HUES64 (cell line): ENCODE measurements at regions not wholly inside any gene's neighbourhood (a gene's known extent, or its start where the extent isn't known, plus 50 kb on each side); places are given as distances from the start of the nearest gene placed in this dataset.

Source experiments
- H3K27ac ChIP-seq: 2 replicates; pipeline ENCODE4 v1.7.0; 2013; ENCODE audit warnings: low read depth, low read length, inconsistent platforms
- H3K27me3 ChIP-seq: 2 replicates; pipeline ENCODE4 v1.6.1; 2013; ENCODE audit warnings: mild to moderate bottlenecking, low read length; ENCODE audit not compliant: insufficient read depth
- H3K36me3 ChIP-seq: 2 replicates; pipeline ENCODE4 v1.6.1; 2013; ENCODE audit warnings: mild to moderate bottlenecking, low read length; ENCODE audit not compliant: insufficient read depth
- H3K4me1 ChIP-seq: 2 replicates; pipeline ENCODE4 v1.6.1; 2013; ENCODE audit warnings: mild to moderate bottlenecking, low read length, moderate library complexity; ENCODE audit not compliant: insufficient read depth
- H3K4me3 ChIP-seq: 2 replicates; pipeline ENCODE4 v1.5.1; 2013; ENCODE audit warnings: mild to moderate bottlenecking, low read length, moderate library complexity
- H3K9ac ChIP-seq: 2 replicates; pipeline ENCODE4 v1.6.1; 2013; ENCODE audit warnings: mild to moderate bottlenecking, low read depth, low read length
- H3K9me3 ChIP-seq: 2 replicates; pipeline ENCODE4 v1.6.1; 2013; ENCODE audit warnings: low read depth, low read length; ENCODE audit not compliant: insufficient read depth
- WGBS: fragments of 150-250, 120-280 bp; methylation state at CpG from one replicate; pipeline ENCODE4 v1.1.7; 2013; ENCODE audit warnings: missing lambda C conversion rate; 5-methylcytosine and 5-hydroxymethylcytosine counted together

DNA sequence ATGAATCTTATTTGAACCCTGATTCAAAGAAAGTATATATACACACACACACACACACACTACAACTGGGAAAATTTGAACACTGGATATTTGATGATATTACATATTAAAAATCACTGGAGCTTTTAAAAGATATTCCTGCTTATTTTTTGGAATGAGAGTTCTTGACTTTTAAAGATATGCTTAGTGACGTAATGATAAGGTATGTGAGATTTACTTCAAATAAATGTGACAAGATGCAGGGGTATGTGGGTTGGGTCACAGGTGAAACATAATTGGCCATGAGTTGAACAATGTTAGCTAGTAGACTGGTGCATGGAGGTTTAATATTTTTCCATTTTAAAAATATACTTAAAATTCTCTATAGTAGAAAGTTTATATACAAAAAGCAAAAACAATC lies 258.6 kb downstream of the CBLN4 start:
- Histone ChIP-seq H3K9ac (no peak overlapping the region), H3K27ac (no peak overlapping the region), H3K9me3 (peaks cover 77% of the 10 kb centered on the region), H3K27me3 (no peaks in the 10 kb centered on the region), H3K4me3 (no peak overlapping the region), H3K4me1 (no peaks in the 10 kb centered on the region), H3K36me3 (no peaks in the 10 kb centered on the region)
- 95% methylated on average over 1 of the region's 1 CpG for WGBS

DNA sequence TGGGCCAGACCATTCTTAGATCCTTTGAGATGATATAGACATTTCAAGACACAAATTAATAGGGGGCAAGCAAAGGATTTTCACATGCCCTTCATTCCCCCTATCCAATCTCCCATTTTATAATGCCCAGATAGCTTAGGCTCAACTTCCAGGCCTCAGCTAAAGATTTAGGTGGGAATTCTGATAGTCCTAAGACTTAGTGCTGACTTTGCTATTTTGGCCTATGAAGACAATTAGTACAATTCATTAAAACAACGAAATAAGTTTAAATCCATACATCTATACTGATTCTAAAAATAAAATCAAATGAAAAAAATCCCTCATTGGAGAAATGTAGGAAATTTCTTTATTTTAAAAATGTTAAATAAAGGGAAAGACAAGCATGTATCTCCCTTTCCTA lies 259.5 kb downstream of the CBLN4 start:
- Histone ChIP-seq H3K36me3 (no peaks in the 10 kb centered on the region), H3K9me3 (peaks cover 83% of the 10 kb centered on the region), H3K27ac (no peak overlapping the region), H3K4me1 (no peaks in the 10 kb centered on the region), H3K27me3 (no peaks in the 10 kb centered on the region), H3K9ac (no peak overlapping the region), H3K4me3 (no peak overlapping the region)
- WGBS = no CpG with 5 or more reads among the region's 1 CpG

DNA sequence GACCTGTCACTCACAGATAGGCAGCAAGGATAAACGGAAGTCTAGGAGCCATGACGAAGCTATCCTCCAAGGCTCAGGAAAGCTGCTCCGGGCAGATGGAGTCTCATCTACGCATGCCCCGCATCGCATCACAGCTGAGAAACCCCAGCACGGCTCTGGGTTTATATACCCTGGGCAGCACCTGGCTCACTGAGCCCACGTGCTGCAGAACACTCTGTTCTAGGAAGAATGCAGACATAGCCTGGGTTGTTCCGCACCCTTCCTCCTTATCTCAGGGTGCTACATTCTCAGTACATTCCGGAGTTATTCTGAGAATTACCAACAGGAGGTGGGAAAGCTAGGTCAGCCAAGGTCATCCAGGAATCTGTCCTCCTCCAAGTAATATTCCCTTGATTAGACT lies 260.4 kb downstream of the CBLN4 start:
- H3K9me3 ChIP-seq = peaks cover 82% of the 10 kb centered on the region
- no peak overlapping the region for H3K27ac ChIP-seq
- WGBS = 87% methylated on average over 10 of the region's 10 CpGs

DNA sequence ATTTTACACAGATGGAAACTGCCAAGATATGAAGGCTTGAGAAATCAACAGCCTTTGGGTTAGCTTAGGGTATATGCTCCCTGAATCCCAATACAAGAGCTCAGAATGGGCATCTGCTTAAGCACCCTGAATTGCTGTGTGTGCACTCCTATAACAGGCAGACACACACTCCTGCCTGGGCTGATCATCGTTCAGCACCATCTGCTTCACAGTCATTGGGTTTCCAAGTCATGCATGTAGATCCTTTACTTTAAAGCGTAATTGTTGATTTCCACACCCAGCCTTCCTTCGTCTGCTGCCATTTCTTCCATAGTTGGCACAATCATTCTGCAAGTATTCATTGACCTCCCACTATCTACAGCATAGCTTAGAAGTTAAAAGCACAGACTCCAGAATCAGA lies 263.5 kb downstream of the CBLN4 start:
- Histone ChIP-seq H3K27me3 (no peaks in the 10 kb centered on the region), H3K36me3 (no peaks in the 10 kb centered on the region), H3K9ac (no peak overlapping the region), H3K4me1 (no peaks in the 10 kb centered on the region), H3K4me3 (no peak overlapping the region), H3K9me3 (peaks cover 84% of the 10 kb centered on the region), H3K27ac (no peak overlapping the region)
- WGBS = 86% methylated on average over 3 of the region's 3 CpGs

More for the DNA sequence above, 260.4 kb downstream of the CBLN4 start:
- Histone ChIP-seq H3K4me3 (no peak overlapping the region), H3K36me3 (no peaks in the 10 kb centered on the region), H3K4me1 (no peaks in the 10 kb centered on the region), H3K27me3 (no peaks in the 10 kb centered on the region), H3K9ac (no peak overlapping the region)

DNA sequence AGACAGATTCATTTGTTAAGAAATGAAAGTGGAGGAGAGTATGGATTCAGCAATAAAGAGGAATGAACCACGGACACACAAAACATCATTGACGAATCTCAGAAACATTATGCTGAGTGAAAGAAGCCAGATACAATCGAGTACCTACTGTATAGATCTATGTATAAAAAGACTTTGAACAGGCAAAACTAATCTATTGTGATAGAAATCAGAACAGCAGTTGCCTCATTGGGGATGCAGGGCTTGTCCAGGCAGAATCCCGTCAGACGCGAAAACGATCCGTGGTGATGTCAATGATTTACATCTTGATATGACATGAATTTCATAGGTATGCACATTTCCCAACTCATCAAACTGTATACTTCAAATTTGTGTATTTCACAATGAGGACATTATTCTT lies 265.2 kb downstream of the CBLN4 start:
- H3K36me3 ChIP-seq = no peaks in the 10 kb centered on the region
- WGBS = 93% methylated on average over 7 of the region's 8 CpGs
- H3K4me3 ChIP-seq = no peak overlapping the region
- H3K9me3 ChIP-seq = peaks cover 81% of the 10 kb centered on the region
- H3K27me3 ChIP-seq = no peaks in the 10 kb centered on the region
- no peak overlapping the region for H3K9ac ChIP-seq
- H3K27ac ChIP-seq = no peak overlapping the region
- no peaks in the 10 kb centered on the region for H3K4me1 ChIP-seq

DNA sequence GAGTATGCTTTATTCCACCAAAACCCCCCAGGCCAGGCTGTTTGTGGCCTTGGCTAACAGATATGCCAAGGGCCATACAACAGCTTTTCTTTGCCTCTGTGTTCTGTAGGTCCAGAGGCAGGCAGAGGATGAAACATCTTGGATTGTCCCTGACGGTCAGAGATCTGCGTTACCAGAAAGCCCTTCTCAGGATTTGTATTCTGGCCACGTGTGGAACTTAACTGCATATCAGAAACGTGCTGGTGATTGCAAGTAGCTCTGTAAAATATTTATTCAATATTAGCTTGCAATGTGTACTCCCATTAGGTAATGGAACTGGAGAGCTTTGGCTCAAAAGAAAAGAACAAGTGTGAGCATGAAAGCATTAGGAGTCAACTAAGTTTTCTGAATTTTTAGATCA lies 275.0 kb downstream of the CBLN4 start:
- no peak overlapping the region for H3K9ac ChIP-seq
- no peaks in the 10 kb centered on the region for H3K36me3 ChIP-seq
- H3K27ac ChIP-seq = no peak overlapping the region
- no peak overlapping the region for H3K4me3 ChIP-seq
- no peaks in the 10 kb centered on the region for H3K27me3 ChIP-seq
- 59% methylated on average over 4 of the region's 4 CpGs for WGBS
- no peaks in the 10 kb centered on the region for H3K4me1 ChIP-seq
- peaks cover 71% of the 10 kb centered on the region for H3K9me3 ChIP-seq

DNA sequence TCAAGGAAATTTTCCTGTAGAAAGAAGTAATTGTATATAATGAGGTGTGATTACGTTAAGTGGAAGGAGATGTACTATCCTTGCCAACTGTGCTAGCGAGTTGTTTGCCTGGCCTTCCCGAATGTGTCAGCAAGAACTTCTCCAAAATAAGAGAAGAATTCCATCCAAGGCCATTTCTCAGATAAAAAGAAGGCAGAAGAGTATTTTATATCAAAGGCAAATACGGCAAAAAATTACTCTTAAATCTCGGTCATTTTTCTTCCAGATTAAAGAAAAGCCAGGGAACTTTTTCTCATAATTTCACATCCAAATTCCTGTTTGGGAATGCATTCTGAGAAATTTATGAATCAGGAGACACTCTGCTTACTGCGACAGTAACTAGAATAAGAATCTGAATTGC lies 290.6 kb downstream of the CBLN4 start:
- no peaks in the 10 kb centered on the region for H3K4me1 ChIP-seq
- H3K27ac ChIP-seq = no peak overlapping the region
- no peak overlapping the region for H3K4me3 ChIP-seq
- H3K9me3 ChIP-seq = peaks cover 44% of the 10 kb centered on the region
- H3K9ac ChIP-seq = no peak overlapping the region
- no peaks in the 10 kb centered on the region for H3K27me3 ChIP-seq
- WGBS = 77% methylated on average over 6 of the region's 6 CpGs
- no peaks in the 10 kb centered on the region for H3K36me3 ChIP-seq

DNA sequence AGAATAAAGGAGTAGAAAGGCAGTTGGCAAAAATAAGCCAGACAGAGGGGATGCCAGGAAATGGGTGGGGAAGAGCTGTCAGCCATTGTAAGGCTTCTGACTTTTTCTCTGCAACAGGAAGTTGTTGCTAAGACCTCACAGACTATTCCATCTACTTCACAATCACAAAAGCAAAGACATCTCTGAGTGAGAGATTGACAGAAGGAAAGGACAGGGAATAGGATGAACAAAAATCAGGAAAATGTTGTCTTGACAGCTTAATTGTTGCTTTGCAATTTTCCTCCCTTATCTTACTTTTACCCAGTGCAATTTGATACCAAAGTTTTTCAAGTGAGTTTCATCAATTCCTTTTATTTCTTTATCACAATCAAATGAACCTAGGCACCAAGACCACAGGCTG lies 291.2 kb downstream of the CBLN4 start:
- Histone ChIP-seq H3K36me3 (no peaks in the 10 kb centered on the region), H3K9me3 (peaks cover 43% of the 10 kb centered on the region), H3K9ac (no peak overlapping the region), H3K27ac (no peak overlapping the region), H3K4me1 (no peaks in the 10 kb centered on the region), H3K27me3 (no peaks in the 10 kb centered on the region), H3K4me3 (no peak overlapping the region)

DNA sequence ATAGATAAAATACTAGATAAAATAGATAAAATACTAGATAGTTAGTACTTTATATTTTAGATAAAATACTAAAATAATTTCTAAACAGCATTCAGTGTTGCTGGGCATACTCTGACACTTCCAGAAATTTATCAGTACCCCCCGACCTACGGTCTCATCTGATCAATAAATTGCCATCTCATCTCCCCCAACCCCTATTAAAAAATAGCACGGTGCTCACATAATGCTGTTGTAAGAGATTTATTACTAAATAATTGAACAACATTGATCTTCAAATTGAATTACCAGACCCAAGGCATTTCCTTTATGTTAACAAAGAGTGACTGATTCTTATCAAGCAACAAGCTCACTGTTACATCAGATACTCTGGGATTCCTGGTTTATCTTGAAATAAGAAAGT lies 300.9 kb downstream of the CBLN4 start:
- Histone ChIP-seq H3K27me3 (no peaks in the 10 kb centered on the region), H3K9ac (no peak overlapping the region), H3K9me3 (peaks cover 27% of the 10 kb centered on the region), H3K4me3 (no peak overlapping the region), H3K36me3 (no peaks in the 10 kb centered on the region), H3K4me1 (no peaks in the 10 kb centered on the region), H3K27ac (no peak overlapping the region)
- 54% methylated on average over 2 of the region's 3 CpGs for WGBS

DNA sequence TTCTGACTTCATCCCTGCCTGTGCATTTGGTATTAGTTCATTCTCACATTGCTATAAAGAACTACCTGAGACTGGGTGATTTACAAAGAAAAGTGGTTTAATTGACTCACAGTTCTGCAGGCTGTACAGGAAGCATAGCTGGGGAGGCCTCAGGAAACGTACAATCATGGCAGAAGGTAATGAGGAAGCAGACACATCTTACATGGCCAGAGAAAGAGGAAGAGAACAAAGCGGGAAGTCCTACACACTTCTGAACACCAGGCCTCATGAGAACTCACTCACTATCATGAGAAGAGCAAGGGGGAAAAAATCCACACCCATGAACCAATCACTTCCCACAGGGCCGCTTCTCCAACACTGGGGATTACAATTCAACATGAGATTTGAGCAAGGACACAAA lies 303.9 kb downstream of the CBLN4 start:
- H3K9me3 ChIP-seq = peaks cover 17% of the 10 kb centered on the region; the same call in 1 of the 2 replicates
- no peak overlapping the region for H3K27ac ChIP-seq

DNA sequence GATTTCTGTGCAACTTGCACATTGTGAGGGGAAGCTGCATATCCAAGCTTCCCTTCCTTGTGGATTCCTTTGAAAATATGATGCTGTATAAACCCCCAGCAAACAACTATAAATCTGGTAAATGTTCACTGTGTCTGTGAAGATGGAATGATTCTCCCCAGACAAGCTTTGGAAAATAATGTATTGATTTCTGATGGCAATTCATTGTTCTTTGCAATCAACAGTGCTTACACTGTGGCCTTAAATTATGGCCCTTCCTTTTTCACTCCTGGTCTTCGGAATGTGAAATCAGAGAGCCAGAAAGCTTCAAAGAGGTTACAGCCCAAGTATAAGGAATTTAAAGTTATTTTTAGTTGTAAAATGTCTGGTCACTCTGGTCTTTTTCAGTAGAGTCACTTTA lies 308.8 kb downstream of the CBLN4 start:
- Histone ChIP-seq H3K27me3 (no peaks in the 10 kb centered on the region), H3K36me3 (no peaks in the 10 kb centered on the region), H3K4me1 (no peaks in the 10 kb centered on the region), H3K9ac (no peak overlapping the region), H3K4me3 (no peak overlapping the region), H3K27ac (no peak overlapping the region), H3K9me3 (peaks cover 40% of the 10 kb centered on the region; the same call in 1 of the 2 replicates)
- 91% methylated on average over 1 of the region's 1 CpG for WGBS

More for the DNA sequence above, 303.9 kb downstream of the CBLN4 start:
- Histone ChIP-seq H3K4me3 (no peak overlapping the region), H3K36me3 (no peaks in the 10 kb centered on the region), H3K27me3 (no peaks in the 10 kb centered on the region), H3K9ac (no peak overlapping the region), H3K4me1 (no peaks in the 10 kb centered on the region)
- 62% methylated on average over 2 of the region's 3 CpGs for WGBS

DNA sequence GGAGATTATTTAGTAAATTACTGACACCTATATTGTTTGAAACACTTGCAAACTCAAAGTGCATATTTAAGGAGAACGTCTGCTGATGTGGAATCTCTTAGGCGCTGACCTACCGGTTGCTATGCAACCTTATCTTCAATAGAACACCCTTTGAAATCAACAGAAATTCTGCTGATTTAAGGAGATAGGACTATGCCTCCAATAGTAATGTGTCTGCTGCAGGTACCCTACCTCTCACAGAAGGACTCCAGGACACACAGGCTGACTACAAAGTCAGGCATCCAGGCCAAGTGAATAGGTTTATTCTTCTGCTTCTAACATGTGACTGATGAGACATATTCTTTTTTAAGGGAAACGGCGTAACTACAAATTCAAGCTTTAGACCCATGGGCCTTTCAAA lies 311.7 kb downstream of the CBLN4 start:
- Histone ChIP-seq H3K27me3 (no peaks in the 10 kb centered on the region), H3K4me3 (no peak overlapping the region), H3K36me3 (no peaks in the 10 kb centered on the region), H3K27ac (no peak overlapping the region), H3K9ac (no peak overlapping the region), H3K9me3 (peaks cover 40% of the 10 kb centered on the region; the same call in 1 of the 2 replicates), H3K4me1 (no peaks in the 10 kb centered on the region)
- 90% methylated on average over 5 of the region's 5 CpGs for WGBS
